Hematopoietic multipotent progenitor cell treated with erythropoietin and hydrocortisone succinate and interleukin-3 and kit ligand, for 17 days (in vitro differentiated cells): ENCODE measurements at regions not wholly inside any gene's neighbourhood (a gene's known extent, or its start where the extent isn't known, plus 50 kb on each side); places are given as distances from the start of the nearest gene placed in this dataset.
"Not testable (repeated sequence)": the region's sequence is repeated elsewhere in the genome, so short reads cannot be mapped to it uniquely, and the experiment has no call there.

Experiments
- DNase-seq: peaks from one replicate; pipeline ENCODE4 v3.0.0-alpha.2; 2015; ENCODE audit warnings: low spot score

- DNase-seq = no peak
These were observed 855.2 kb upstream of the ADGRL3 start for GRCh38 chr4:60344908-60345307.

- DNase-seq = no peak
These were observed 854.7 kb upstream of the ADGRL3 start for GRCh38 chr4:60345392-60345791.

- no peak for DNase-seq
These were observed 840.3 kb upstream of the ADGRL3 start for GRCh38 chr4:60359746-60360367.

- DNase-seq = no peak
These were observed 835.0 kb upstream of the ADGRL3 start for GRCh38 chr4:60365176-60365575.

- DNase-seq = no peak
These were observed 833.5 kb upstream of the ADGRL3 start for GRCh38 chr4:60366661-60367060.

- no peak for DNase-seq
These were observed 831.1 kb upstream of the ADGRL3 start for GRCh38 chr4:60368986-60369385.

GRCh38 chr4:60378010-60378409 is 822.1 kb upstream of the ADGRL3 start:
- DNase-seq = no peak

- DNase-seq = no peak
These were observed 815.6 kb upstream of the ADGRL3 start for GRCh38 chr4:60384516-60384915.

GRCh38 chr4:60389633-60390032 is 810.5 kb upstream of the ADGRL3 start:
- DNase-seq = no peak

- DNase-seq = no peak
These were observed 803.6 kb upstream of the ADGRL3 start for GRCh38 chr4:60396341-60397049.

- DNase-seq = no peak
These were observed 799.5 kb upstream of the ADGRL3 start for GRCh38 chr4:60400593-60400992.

GRCh38 chr4:60404027-60404426 is 796.1 kb upstream of the ADGRL3 start:
- no peak for DNase-seq

- no peak for DNase-seq
These were observed 777.7 kb upstream of the ADGRL3 start for GRCh38 chr4:60422439-60422838.

GRCh38 chr4:60423573-60424184 is 776.4 kb upstream of the ADGRL3 start:
- DNase-seq = not testable (repeated sequence)

- DNase-seq = no peak
These were observed 767.2 kb upstream of the ADGRL3 start for GRCh38 chr4:60432911-60433310.

- no peak for DNase-seq
These were observed 757.1 kb upstream of the ADGRL3 start for GRCh38 chr4:60443068-60443467.

GRCh38 chr4:60443796-60444195 is 756.3 kb upstream of the ADGRL3 start:
- DNase-seq = no peak

- DNase-seq = no peak
These were observed 750.1 kb upstream of the ADGRL3 start for GRCh38 chr4:60450054-60450453.

GRCh38 chr4:60452266-60452665 is 747.9 kb upstream of the ADGRL3 start:
- DNase-seq = no peak

- DNase-seq = no peak
These were observed 744.7 kb upstream of the ADGRL3 start for GRCh38 chr4:60455380-60455779.

- no peak for DNase-seq
These were observed 738.6 kb upstream of the ADGRL3 start for GRCh38 chr4:60461551-60461950.

GRCh38 chr4:60463857-60464502 is 736.1 kb upstream of the ADGRL3 start:
- no peak for DNase-seq

- no peak for DNase-seq
These were observed 717.2 kb upstream of the ADGRL3 start for GRCh38 chr4:60482921-60483351.
